ENCODE measurements at regions not wholly inside any gene's neighbourhood (a gene's known extent, or its start where the extent isn't known, plus 50 kb on each side); places are given as distances from the start of the nearest gene placed in this dataset.
A peak's percentile ranks its signal among the peaks of the same experiment; 100 is the strongest.

GRCh38 chr4:23232987-23233386 is 540.2 kb downstream of the GBA3 start:
- no peak for ATAC-seq

GRCh38 chr4:23225564-23225963 is 532.8 kb downstream of the GBA3 start:
- ATAC-seq (peak in 1 of 2 donors; percentile 68), DNase-seq (no peak)
- Histone ChIP-seq H3K27me3 (ENCODE audit: low read depth) (no peaks in the 10 kb centered on the region), H3K27ac (no peak overlapping the region), H3K9me3 (no peaks in the 10 kb centered on the region), H3K4me1 (no peaks in the 10 kb centered on the region), H3K36me3 (no peaks in the 10 kb centered on the region), H3K4me3 (no peak overlapping the region)
- TF ChIP-seq CTCF (IDR thresholded peaks at IDR 0.05): no peak
- intact Hi-C loops (cut with DNase I): no loop called here

More at GRCh38 chr4:23232987-23233386, 540.2 kb downstream of the GBA3 start:
- Histone ChIP-seq H3K4me1 (no peaks in the 10 kb centered on the region), H3K4me3 (no peak overlapping the region), H3K9me3 (no peaks in the 10 kb centered on the region), H3K27me3 (ENCODE audit: low read depth) (no peaks in the 10 kb centered on the region), H3K27ac (no peak overlapping the region), H3K36me3 (no peaks in the 10 kb centered on the region)
- no peak for TF ChIP-seq CTCF (IDR thresholded peaks at IDR 0.05)
- intact Hi-C loops (cut with DNase I): no loop called here
- no peak for DNase-seq

- ATAC-seq: no peak
- Histone ChIP-seq H3K9me3 (no peaks in the 10 kb centered on the region), H3K27ac (no peak overlapping the region), H3K4me3 (no peak overlapping the region), H3K27me3 (ENCODE audit: low read depth) (no peaks in the 10 kb centered on the region), H3K36me3 (no peaks in the 10 kb centered on the region), H3K4me1 (no peaks in the 10 kb centered on the region)
- DNase-seq: no peak
- no peak for TF ChIP-seq CTCF (IDR thresholded peaks at IDR 0.05)
- intact Hi-C loops (cut with DNase I): no loop called here
Observed at GRCh38 chr4:23224684-23225420, 532.1 kb downstream of the GBA3 start.

GRCh38 chr4:23220911-23221310 is 528.2 kb downstream of the GBA3 start:
- Histone ChIP-seq H3K4me3 (no peak overlapping the region), H3K4me1 (no peaks in the 10 kb centered on the region), H3K36me3 (no peaks in the 10 kb centered on the region), H3K27ac (no peak overlapping the region), H3K9me3 (no peaks in the 10 kb centered on the region), H3K27me3 (ENCODE audit: low read depth) (no peaks in the 10 kb centered on the region)
- intact Hi-C loops (cut with DNase I): no loop called here
- DNase-seq: no peak
- no peak for TF ChIP-seq CTCF (IDR thresholded peaks at IDR 0.05)
- ATAC-seq: no peak

- H3K4me1 ChIP-seq: no peaks in the 10 kb centered on the region
- H3K9me3 ChIP-seq: no peaks in the 10 kb centered on the region
- no peak overlapping the region for H3K4me3 ChIP-seq
- intact Hi-C loops (cut with DNase I): no loop called here
- no peaks in the 10 kb centered on the region for H3K36me3 ChIP-seq
- DNase-seq (no peak), ATAC-seq (no peak)
- H3K27me3 ChIP-seq (ENCODE audit: low read depth): no peaks in the 10 kb centered on the region
- no peak for TF ChIP-seq CTCF (IDR thresholded peaks at IDR 0.05)
- H3K27ac ChIP-seq: no peak overlapping the region
Observed at GRCh38 chr4:23219779-23220408, 527.2 kb downstream of the GBA3 start.
